Pancreas (tissue), 10 donors: ENCODE measurements at regions not wholly inside any gene's neighbourhood (a gene's known extent, or its start where the extent isn't known, plus 50 kb on each side); places are given as distances from the start of the nearest gene placed in this dataset.

Source experiments
- ATAC-seq, 4 donors: fragments of 200-7000 bp; cut with Tn5 transposase; one replicate each; pipeline versions ENCODE4 v1.8.0 to v1.9.1; 2020; ENCODE audit warnings: mild to moderate bottlenecking in 4 of 4, moderate library complexity in 4 of 4
- DNase-seq, 6 donors: peaks; one replicate each; pipeline ENCODE4 v3.0.0-alpha.2; 2020
- FAIRE-seq: peaks from 2 replicates; lab custom pipeline; 2012; peaks lifted over from hg19 to GRCh38; lab: Jason Lieb, UNC
- H3K27ac ChIP-seq, 4 donors: fragments of 200-600 bp; sonication (generic); 1 replicate in 3 of 4; 2 replicates in 1 of 4; pipeline versions ENCODE4 v1.5.0 to v1.8.0; 2020
- H3K27me3 ChIP-seq, 4 donors: fragments of 200-600 bp; one replicate each; pipeline ENCODE4 v1.8.0; 2021
- H3K36me3 ChIP-seq, 3 donors: fragments of 200-600 bp; sonication (generic) in 1 of 3; one replicate each; pipeline versions ENCODE4 v1.5.0 to v1.8.0; 2020 to 2021
- H3K4me1 ChIP-seq, 3 donors: fragments of 200-600 bp; one replicate each; pipeline ENCODE4 v1.8.0; 2021
- H3K4me3 ChIP-seq, 4 donors: fragments of 200-600 bp; sonication (generic) in 2 of 4; one replicate each; pipeline versions ENCODE4 v1.5.0 to v1.8.0; 2020 to 2021
- H3K9me3 ChIP-seq, 4 donors: fragments of 200-600 bp; one replicate each; pipeline ENCODE4 v1.8.0; 2021
- WGBS, 2 donors: extraction: QIAGEN DNeasy Blood & Tissue Kit; methylation state at CpG; one replicate each; pipeline ENCODE4 v1.1.7; 2013; 5-methylcytosine and 5-hydroxymethylcytosine counted together
- intact Hi-C, 3 donors: fragments of 100-400 bp; cut with DNase I; formaldehyde crosslinking; loops; one replicate each; pipeline versions ENCODE4 v1.11.1 to v1.14.2; 2022
- TF ChIP-seq, protein P1 (sequence below), 4 donors: fragments of 200-600 bp; sonication (generic) in 3 of 4; IDR thresholded peaks; one replicate each; pipeline versions ENCODE4 v1.5.0 to v1.8.0; 2021; ENCODE audit warnings: antibody characterized with exemption in 4 of 4
- donor health status: healthy with polysubstance abuse.
- donor health status: DM: no; HTN: no; CAD: no; lungs with moderate emphysema.
- donor health status: DM: no; HTN: no; CAD: no.
- donor health status: control.
- donor health status: control.
- donor health status: Bipolar disorder and iron deficiency.
- donor health status: DM: yes; HTN: yes; CAD: no.
- donor health status: DM: no; HTN: no; CAD: no.
- donor health status: DM: no; HTN: no; CAD: no.
- donor health status: DM: yes; HTN: yes; CAD: no.

DNA sequence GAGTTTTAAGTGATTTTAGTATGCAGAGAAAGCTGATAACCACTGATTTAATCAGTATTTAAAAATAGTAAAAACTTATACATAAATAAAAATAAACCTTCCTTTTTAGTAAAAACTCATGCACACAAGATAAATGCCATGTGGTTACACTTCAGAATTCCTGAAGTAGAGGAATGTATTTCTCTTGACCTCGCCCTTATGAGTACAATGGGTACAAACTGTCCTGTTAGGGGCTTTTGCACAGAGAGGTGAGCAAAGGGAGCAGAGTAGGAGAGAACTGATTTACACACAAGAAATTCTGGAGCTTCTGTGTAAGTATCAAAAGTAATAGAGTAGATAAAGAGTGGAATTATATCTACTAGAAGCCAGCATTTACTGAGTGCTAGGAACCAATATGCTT lies 279.6 kb downstream of the PPP1R3A start:
- no peaks in the 10 kb centered on the region for H3K27me3 ChIP-seq
- 47 to 74% methylated on average over 1 of the region's 1 CpG for WGBS, 2 donors
- H3K4me1 ChIP-seq = no peaks in the 10 kb centered on the region
- intact Hi-C loops = no loop called here
- H3K36me3 ChIP-seq = no peaks in the 10 kb centered on the region
- no peak for ATAC-seq
- DNase-seq = no peak
- TF ChIP-seq, protein P1, sequence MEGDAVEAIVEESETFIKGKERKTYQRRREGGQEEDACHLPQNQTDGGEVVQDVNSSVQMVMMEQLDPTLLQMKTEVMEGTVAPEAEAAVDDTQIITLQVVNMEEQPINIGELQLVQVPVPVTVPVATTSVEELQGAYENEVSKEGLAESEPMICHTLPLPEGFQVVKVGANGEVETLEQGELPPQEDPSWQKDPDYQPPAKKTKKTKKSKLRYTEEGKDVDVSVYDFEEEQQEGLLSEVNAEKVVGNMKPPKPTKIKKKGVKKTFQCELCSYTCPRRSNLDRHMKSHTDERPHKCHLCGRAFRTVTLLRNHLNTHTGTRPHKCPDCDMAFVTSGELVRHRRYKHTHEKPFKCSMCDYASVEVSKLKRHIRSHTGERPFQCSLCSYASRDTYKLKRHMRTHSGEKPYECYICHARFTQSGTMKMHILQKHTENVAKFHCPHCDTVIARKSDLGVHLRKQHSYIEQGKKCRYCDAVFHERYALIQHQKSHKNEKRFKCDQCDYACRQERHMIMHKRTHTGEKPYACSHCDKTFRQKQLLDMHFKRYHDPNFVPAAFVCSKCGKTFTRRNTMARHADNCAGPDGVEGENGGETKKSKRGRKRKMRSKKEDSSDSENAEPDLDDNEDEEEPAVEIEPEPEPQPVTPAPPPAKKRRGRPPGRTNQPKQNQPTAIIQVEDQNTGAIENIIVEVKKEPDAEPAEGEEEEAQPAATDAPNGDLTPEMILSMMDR (IDR thresholded peaks at IDR 0.05) = no peak
- no peaks in the 10 kb centered on the region for H3K9me3 ChIP-seq
- no peak for FAIRE-seq
- no peak overlapping the region for H3K4me3 ChIP-seq
- no peak overlapping the region for H3K27ac ChIP-seq

DNA sequence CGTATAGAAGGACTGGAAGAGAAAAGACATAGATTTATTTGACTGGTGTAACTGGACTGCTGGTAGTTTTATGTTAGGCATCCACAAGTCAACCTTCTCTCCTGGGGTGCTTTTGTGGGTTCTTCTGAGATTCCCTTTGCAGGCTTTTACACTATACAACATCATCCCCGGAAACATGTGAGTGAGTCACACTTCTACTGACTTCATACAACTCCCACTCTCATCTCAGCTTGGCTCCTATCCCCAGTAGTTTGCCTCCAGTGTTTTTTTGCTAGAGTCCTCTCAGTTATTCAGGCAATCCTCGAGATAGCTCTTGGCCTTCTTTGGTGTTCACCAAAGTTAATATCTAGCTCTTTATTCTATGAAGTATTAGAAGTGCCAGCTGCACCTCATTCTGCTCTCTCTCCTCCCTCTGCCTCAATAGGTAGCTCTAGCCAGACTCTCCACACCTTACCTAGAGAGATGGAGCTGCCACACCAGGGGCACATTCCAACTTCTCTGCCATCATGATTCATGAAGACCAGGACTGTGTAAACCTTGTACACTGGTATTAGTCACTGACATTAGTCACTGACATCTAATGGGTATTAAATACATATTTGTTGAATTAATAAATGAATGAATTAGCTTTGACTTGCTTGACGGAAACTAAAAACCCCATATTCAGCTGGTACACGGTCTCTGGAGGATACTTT lies 281.9 kb downstream of the PPP1R3A start:
- Histone ChIP-seq H3K4me3 (no peak overlapping the region), H3K4me1 (no peaks in the 10 kb centered on the region), H3K27me3 (no peaks in the 10 kb centered on the region), H3K36me3 (no peaks in the 10 kb centered on the region), H3K27ac (no peak overlapping the region), H3K9me3 (no peaks in the 10 kb centered on the region)
- ATAC-seq (no peak), DNase-seq (no peak), FAIRE-seq (no peak)
- TF ChIP-seq, protein P1 (IDR thresholded peaks at IDR 0.05) = no peak
- 52 to 71% methylated on average over 5 of the region's 5 CpGs for WGBS, 2 donors
- intact Hi-C loops = no loop called here

DNA sequence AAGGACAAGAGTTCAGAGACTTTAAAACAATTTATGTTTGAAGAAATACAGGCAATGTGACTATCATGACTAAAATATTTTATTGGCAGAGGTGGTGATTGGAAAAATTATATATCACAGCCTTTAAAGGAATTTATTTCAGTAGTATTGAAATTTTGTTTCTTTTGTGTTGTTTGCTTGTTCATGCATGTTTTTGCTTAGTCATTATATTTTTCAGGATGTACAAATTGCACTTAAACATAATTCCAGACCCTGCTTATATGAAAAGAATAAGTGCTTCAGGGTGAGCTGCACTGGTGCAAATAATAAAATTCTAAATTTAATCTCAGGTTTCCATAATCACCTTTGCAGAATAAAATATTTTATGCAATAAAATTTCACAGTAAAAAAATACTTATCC lies 283.3 kb downstream of the PPP1R3A start:
- intact Hi-C loops = no loop called here
- Histone ChIP-seq H3K27ac (no peak overlapping the region), H3K27me3 (no peaks in the 10 kb centered on the region), H3K9me3 (no peaks in the 10 kb centered on the region), H3K4me1 (no peaks in the 10 kb centered on the region), H3K36me3 (no peaks in the 10 kb centered on the region), H3K4me3 (no peak overlapping the region)
- no peak for DNase-seq
- TF ChIP-seq, protein P1 (IDR thresholded peaks at IDR 0.05) = no peak
- no peak for FAIRE-seq
- no peak for ATAC-seq

GRCh38 chr7:113633073-113633472 lies 285.7 kb downstream of the PPP1R3A start:
- TF ChIP-seq, protein P1 (IDR thresholded peaks at IDR 0.05) = no peak
- FAIRE-seq = no peak
- DNase-seq = no peak
- H3K9me3 ChIP-seq = no peaks in the 10 kb centered on the region
- WGBS, 2 donors = 58 to 65% methylated on average over 3 of the region's 3 CpGs
- ATAC-seq = no peak
- H3K27ac ChIP-seq = no peak overlapping the region
- no peak overlapping the region for H3K4me3 ChIP-seq
- H3K27me3 ChIP-seq = no peaks in the 10 kb centered on the region
- no peaks in the 10 kb centered on the region for H3K4me1 ChIP-seq
- intact Hi-C loops = no loop called here
- H3K36me3 ChIP-seq = no peaks in the 10 kb centered on the region
